CD14-positive monocyte (primary cell): ENCODE measurements at regions not wholly inside any gene's neighbourhood (a gene's known extent, or its start where the extent isn't known, plus 50 kb on each side); places are given as distances from the start of the nearest gene placed in this dataset.

Experiments
- DNase-seq, 3 donors: peaks; one replicate each; pipeline ENCODE4 v3.0.0-alpha.2; 2011 to 2022
- H2AFZ ChIP-seq: 2 replicates; pipeline ENCODE4 v1.6.0; 2012; ENCODE audit warnings: mild to moderate bottlenecking, low read depth, low read length, inconsistent platforms; ENCODE audit not compliant: insufficient read depth, poor library complexity, severe bottlenecking
- H3K27ac ChIP-seq, 2 donors: 1 replicate in 1 of 2; 2 replicates in 1 of 2; pipeline ENCODE4 v1.5.1; 2012 to 2013; ENCODE audit warnings: low read length in 2 of 2, control low read depth in 1 of 2, inconsistent platforms in 1 of 2, low read depth in 1 of 2, mild to moderate bottlenecking in 1 of 2
- H3K27me3 ChIP-seq, 2 donors: one replicate each; pipeline versions ENCODE4 v1.6.0 to v1.6.1; 2011 to 2013; ENCODE audit warnings: low read length in 2 of 2; ENCODE audit not compliant: control insufficient read depth in 2 of 2, insufficient read depth in 2 of 2
- H3K36me3 ChIP-seq, 2 donors: replicated peaks in 1 of 2; 1 replicate in 1 of 2; 2 replicates in 1 of 2; pipeline versions ENCODE4 v1.5.1 to v1.6.1; 2012 to 2013; ENCODE audit warnings: low read length in 2 of 2, control low read depth in 1 of 2, inconsistent platforms in 1 of 2, mild to moderate bottlenecking in 1 of 2; ENCODE audit not compliant: insufficient read depth in 2 of 2, control insufficient read depth in 1 of 2
- H3K4me1 ChIP-seq, 2 donors: 1 replicate in 1 of 2; 2 replicates in 1 of 2; pipeline versions ENCODE4 v1.5.1 to v1.6.1; 2012 to 2013; ENCODE audit warnings: low read length in 2 of 2, control low read depth in 1 of 2, inconsistent platforms in 1 of 2, mild to moderate bottlenecking in 1 of 2, moderate library complexity in 1 of 2; ENCODE audit not compliant: insufficient read depth in 2 of 2, control insufficient read depth in 1 of 2
- H3K4me2 ChIP-seq: replicated peaks from 2 replicates; pipeline ENCODE3; 2012; ENCODE audit warnings: low read length, moderate library complexity, mild to moderate bottlenecking; ENCODE audit not compliant: poor library complexity, severe bottlenecking; ENCODE audit errors: extremely low read depth
- H3K4me3 ChIP-seq, 3 experiments: fragments of 200-600 bp in 1 of 3; sonication (generic) in 1 of 3; replicated peaks in 1 of 3; 1 replicate in 2 of 3; 2 replicates in 1 of 3; pipeline ENCODE4 v1.5.1; 2011 to 2013; ENCODE audit warnings: low read length in 3 of 3, mild to moderate bottlenecking in 3 of 3, control low read depth in 2 of 3, low read depth in 2 of 3, inconsistent platforms in 1 of 3, moderate library complexity in 1 of 3
- H3K79me2 ChIP-seq: 2 replicates; pipeline ENCODE4 v1.6.0; 2012; ENCODE audit warnings: mild to moderate bottlenecking, control low read depth, inconsistent platforms, low read length, moderate library complexity; ENCODE audit not compliant: insufficient read depth
- H3K9ac ChIP-seq: 2 replicates; pipeline ENCODE4 v1.6.0; 2017; ENCODE audit warnings: low read length, mild to moderate bottlenecking; ENCODE audit not compliant: insufficient read depth, poor library complexity, severe bottlenecking
- H3K9me3 ChIP-seq, 2 donors: replicated peaks in 1 of 2; 1 replicate in 1 of 2; 2 replicates in 1 of 2; pipeline versions ENCODE4 v1.5.1 to v1.6.1; 2012 to 2013; ENCODE audit warnings: low read length in 2 of 2, control low read depth in 1 of 2; ENCODE audit not compliant: control insufficient read depth in 1 of 2, insufficient read depth in 1 of 2
- H4K20me1 ChIP-seq: 2 replicates; pipeline ENCODE4 v1.6.0; 2012; ENCODE audit warnings: mild to moderate bottlenecking, low read length, control low read depth, moderate library complexity; ENCODE audit not compliant: insufficient read depth
- H3K27ac Mint-ChIP-seq, 7 donors: one replicate each; pipeline ENCODE4 v1.8.0; 2020; ENCODE audit warnings: mild to moderate bottlenecking in 7 of 7, mixed read lengths in 7 of 7, moderate library complexity in 6 of 7, inconsistent platforms in 2 of 7
- H3K27me3 Mint-ChIP-seq, 3 donors: one replicate each; pipeline ENCODE4 v1.8.0; 2021 to 2022; ENCODE audit warnings: low read depth in 3 of 3, mild to moderate bottlenecking in 3 of 3, mixed read lengths in 3 of 3, moderate library complexity in 3 of 3, inconsistent platforms in 1 of 3
- H3K36me3 Mint-ChIP-seq, 2 donors: one replicate each; pipeline ENCODE4 v1.8.0; 2020; ENCODE audit warnings: mixed read lengths in 2 of 2, inconsistent platforms in 1 of 2, mild to moderate bottlenecking in 1 of 2
- H3K4me1 Mint-ChIP-seq: one replicate; pipeline ENCODE4 v1.8.0; 2020; ENCODE audit warnings: mild to moderate bottlenecking, mixed read lengths
- H3K4me3 Mint-ChIP-seq, 2 donors: one replicate each; pipeline ENCODE4 v1.8.0; 2020; ENCODE audit warnings: mild to moderate bottlenecking in 2 of 2, mixed read lengths in 2 of 2, moderate library complexity in 1 of 2
- H3K9me3 Mint-ChIP-seq, 7 donors: one replicate each; pipeline ENCODE4 v1.8.0; 2020 to 2022; ENCODE audit warnings: mixed read lengths in 7 of 7, mild to moderate bottlenecking in 6 of 7, moderate library complexity in 6 of 7, inconsistent platforms in 2 of 7
- CTCF ChIP-seq: fragments of 200-600 bp; IDR thresholded peaks from one replicate; pipeline ENCODE4 v1.8.0; 2022; ENCODE audit warnings: antibody characterized with exemption, mild to moderate bottlenecking
- WGBS: methylation state at CpG from one replicate; pipeline ENCODE4 v1.1.5; 2013; ENCODE audit warnings: missing lambda C conversion rate; ENCODE audit not compliant: insufficient coverage; 5-methylcytosine and 5-hydroxymethylcytosine counted together
- intact Hi-C, 2 donors: fragments of 100-400 bp; cut with micrococcal nuclease; formaldehyde crosslinking; loops; one replicate each; pipeline versions ENCODE4 v1.15.0 to v1.15.1; 2023

- no peak overlapping the region for H3K9ac ChIP-seq
- intact Hi-C loops: no loop called here
- no peak for DNase-seq
- no peaks in the 10 kb centered on the region for H3K79me2 ChIP-seq
- TF ChIP-seq CTCF: no peak
- H3K4me2 ChIP-seq: no peak overlapping the region
- H3K4me3 Mint-ChIP-seq: no peak overlapping the region
- H3K9me3 Mint-ChIP-seq: no peaks in the 10 kb centered on the region
- H3K4me1 ChIP-seq: peaks cover 12% of the 10 kb centered on the region in 2 donors
- H3K9me3 ChIP-seq: no peaks in the 10 kb centered on the region
- H3K27ac ChIP-seq: no peak overlapping the region
- no peaks in the 10 kb centered on the region for H3K27me3 ChIP-seq
- no peaks in the 10 kb centered on the region for H3K36me3 Mint-ChIP-seq
- no peak overlapping the region for H2AFZ ChIP-seq
- peak overlapping the region in 1 of 7 donors; percentile 14 for H3K27ac Mint-ChIP-seq
- peaks cover 16% of the 10 kb centered on the region for H3K4me1 Mint-ChIP-seq
- H3K36me3 ChIP-seq: no peaks in the 10 kb centered on the region
- WGBS: 100% methylated on average over 1 of the region's 2 CpGs
- no peaks in the 10 kb centered on the region for H3K27me3 Mint-ChIP-seq
- H3K4me3 ChIP-seq: no peak overlapping the region
- H4K20me1 ChIP-seq: no peaks in the 10 kb centered on the region
Measured at GRCh38 chr3:18047052-18047451, 304.6 kb upstream of the TBC1D5 start.

GRCh38 chr3:18046131-18046915 lies 303.9 kb upstream of the TBC1D5 start:
- TF ChIP-seq CTCF: no peak
- Histone ChIP-seq H3K9ac (no peak overlapping the region), H3K27me3 (no peaks in the 10 kb centered on the region), H2AFZ (no peak overlapping the region), H3K9me3 (no peaks in the 10 kb centered on the region), H3K36me3 (no peaks in the 10 kb centered on the region), H4K20me1 (no peaks in the 10 kb centered on the region), H3K4me1 (peaks cover 12% of the 10 kb centered on the region in 2 donors), H3K79me2 (no peaks in the 10 kb centered on the region), H3K4me2 (peak overlapping the region; percentile 7), H3K27ac (no peak overlapping the region), H3K4me3 (no peak overlapping the region)
- H3K27ac Mint-ChIP-seq: peak overlapping the region in 1 of 7 donors; percentile 14
- H3K4me1 Mint-ChIP-seq: peaks cover 16% of the 10 kb centered on the region
- H3K4me3 Mint-ChIP-seq: no peak overlapping the region
- no peaks in the 10 kb centered on the region for H3K27me3 Mint-ChIP-seq
- H3K9me3 Mint-ChIP-seq: peaks cover 0 to 1% (median 0%) of the 10 kb centered on the region in 7 donors
- DNase-seq: no peak
- intact Hi-C loops: no loop called here
- WGBS: 38% methylated on average over 1 of the region's 4 CpGs
- no peaks in the 10 kb centered on the region for H3K36me3 Mint-ChIP-seq
